T follicular helper cell (primary cell): ENCODE measurements at regions not wholly inside any gene's neighbourhood (a gene's known extent, or its start where the extent isn't known, plus 50 kb on each side); places are given as distances from the start of the nearest gene placed in this dataset.

ENCODE experiments used
- DNase-seq: peaks from one replicate; pipeline ENCODE4 v3.0.0-alpha.2; 2020; ENCODE audit warnings: low read depth

DNA sequence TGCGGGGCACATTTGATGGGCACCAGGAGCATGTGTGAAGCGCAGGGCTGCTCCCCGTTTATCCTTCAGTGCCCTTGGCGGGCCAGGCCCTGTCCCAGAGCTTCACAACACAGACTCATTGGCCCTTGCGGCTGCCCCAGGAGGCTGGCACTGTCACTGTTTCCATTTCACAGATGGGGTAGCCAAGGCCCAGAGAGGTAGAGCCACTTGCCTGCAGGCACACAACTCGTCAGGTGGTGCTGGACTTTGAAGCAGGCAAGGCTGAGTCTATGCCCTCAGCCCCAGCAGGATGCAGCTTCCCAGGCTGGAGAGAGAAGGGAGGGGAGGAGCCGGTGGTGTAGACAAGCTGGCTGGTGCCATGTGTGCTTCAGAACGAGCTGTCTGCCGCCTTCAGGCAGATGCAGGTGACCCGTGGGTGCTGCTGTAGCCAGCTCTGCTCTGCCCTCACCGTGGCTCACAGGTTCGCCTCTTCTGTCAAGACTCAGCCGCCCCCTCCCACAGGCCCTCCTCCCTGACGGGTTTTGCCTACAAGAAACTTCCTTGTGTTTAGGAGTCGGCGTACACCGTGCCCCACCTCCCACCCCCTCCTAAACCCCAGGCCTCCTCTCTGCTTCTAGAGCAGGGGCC lies 232.3 kb upstream of the CIBAR2 start:
- DNase-seq = no peak

DNA sequence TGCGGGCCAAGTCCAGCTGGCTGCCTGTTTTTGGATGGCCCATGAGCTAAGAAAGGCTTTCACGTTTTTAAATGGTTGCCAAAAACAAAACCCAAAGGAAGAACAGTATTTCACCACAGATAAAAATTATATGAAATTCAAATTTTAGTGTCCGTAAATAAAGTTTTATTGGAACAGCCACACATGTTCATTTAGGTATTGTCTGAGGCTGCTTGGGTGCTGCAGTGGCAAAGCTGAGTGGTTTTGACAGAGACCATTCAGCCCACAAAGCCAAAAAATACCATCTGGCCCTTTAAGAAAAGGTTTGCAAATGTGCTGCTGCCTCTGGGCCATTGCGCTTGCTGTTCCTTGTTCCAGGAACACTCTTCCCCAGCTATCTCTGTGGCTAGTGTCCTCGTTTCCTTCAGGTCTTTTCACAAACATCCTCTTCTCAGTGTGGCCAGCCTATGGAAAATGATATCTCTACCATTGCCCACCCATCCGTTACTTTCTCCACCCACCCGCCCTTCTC lies 232.9 kb upstream of the CIBAR2 start:
- no peak for DNase-seq

DNA sequence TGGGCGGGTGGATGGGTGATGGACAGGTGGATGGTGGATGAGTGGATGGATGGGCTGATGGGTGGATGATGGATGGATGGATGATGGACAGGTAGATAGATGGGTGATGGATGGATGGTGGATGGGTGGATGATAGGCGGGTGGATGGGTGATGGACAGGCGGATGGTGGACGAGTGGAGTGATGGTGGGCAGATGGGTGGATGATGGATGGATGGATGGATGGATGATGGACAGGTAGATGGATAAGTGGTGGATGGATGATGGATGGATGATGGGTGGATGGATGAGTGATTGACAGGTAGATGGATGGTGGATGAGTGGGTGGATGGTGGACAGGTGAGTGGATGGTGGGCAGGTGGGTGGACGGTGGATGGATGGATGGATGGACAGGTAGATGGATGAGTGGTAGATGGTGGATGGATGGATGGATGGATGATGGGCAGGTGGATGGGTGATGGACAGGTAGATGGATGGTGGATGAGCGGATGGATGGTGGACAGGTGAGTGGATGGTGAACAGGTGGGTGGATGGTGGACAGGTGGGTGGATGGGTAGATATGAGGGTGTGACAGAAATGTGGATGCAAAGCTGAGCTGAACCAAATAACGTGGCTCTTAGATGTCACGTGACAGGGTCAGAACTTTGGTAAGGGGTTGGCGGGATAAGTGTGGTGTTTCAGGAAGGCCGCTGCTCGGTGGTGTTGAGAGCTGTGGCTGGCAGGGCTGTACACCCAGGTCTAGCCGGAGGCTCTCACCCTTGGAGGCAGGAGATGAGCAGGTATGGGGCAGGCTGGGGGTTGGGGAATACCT lies 234.3 kb upstream of the CIBAR2 start:
- DNase-seq = no peak

DNA sequence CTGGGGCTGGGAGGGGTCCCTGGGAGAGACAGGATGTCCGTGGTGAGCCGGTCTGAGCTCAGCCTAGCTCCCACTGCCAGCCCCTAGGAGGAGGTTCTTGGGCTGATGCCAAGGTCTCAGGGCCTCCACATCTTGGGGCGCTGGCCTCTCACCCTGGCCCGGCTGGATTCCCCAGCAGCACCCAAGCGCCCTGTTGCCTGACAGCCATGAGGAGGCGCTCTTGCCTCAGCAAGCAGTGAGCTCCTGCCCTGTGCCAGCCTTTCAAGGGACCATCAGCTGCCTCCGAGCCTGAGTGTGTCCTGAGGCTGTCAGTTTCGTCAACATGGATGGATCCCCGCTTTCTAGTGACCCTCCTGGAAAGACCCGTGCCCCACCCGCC lies 234.9 kb upstream of the CIBAR2 start:
- DNase-seq = no peak

DNA sequence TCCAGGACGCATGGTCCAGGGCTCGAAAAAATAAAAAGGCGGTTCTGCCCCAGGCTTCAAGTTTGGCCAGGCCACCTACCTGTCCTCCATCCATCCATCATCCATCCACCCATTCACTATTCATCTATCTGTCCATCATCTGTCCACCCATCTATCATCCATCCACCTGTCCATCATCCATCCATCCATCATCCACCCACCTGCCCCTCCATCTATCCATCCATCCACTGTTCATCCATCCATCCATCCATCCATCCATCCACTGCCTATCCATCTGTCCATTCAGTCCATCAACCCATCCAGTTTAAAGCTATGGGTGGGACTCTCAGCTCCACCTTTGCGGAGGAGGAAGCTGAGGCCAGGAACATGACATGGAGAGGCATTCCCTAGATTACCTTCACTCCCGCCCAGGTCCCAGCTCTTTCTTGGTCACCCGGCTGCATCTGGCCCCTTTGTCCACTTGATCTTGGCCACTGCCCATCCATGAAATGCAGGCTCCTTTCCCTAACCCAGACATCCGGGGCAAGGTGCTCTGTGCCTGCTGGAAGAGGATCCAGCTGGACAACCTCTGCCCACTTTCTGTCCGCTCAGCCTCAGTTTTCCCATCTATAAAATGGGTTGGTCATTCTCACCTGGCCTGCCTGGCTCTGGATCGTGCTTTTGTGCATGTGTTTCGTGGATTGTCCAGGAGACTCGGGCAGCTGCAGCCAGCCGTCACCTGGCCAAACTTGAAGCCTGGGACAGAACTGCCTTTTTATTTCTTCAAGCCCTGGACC lies 236.0 kb upstream of the CIBAR2 start:
- DNase-seq = no peak

DNA sequence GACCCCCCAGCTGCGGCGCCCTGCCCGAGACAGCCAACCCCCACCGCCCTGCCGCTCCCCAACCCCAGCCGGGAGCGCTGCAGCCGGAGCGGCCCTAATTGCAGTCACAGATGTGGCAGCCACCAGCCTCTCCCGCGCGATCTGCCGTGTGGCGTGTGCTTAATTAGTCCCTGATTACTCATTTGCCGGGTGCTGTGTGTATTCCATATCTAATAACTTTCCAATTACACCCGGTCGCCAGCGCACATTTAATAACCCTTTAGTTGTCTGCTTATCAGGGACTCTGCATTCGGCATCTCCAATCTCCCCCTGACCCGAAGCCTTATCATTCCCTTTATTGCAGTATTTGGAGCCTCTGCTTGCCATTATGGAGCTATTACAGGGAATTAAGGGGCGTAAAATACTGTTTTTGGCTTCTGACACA lies 236.7 kb upstream of the CIBAR2 start:
- DNase-seq = no peak

DNA sequence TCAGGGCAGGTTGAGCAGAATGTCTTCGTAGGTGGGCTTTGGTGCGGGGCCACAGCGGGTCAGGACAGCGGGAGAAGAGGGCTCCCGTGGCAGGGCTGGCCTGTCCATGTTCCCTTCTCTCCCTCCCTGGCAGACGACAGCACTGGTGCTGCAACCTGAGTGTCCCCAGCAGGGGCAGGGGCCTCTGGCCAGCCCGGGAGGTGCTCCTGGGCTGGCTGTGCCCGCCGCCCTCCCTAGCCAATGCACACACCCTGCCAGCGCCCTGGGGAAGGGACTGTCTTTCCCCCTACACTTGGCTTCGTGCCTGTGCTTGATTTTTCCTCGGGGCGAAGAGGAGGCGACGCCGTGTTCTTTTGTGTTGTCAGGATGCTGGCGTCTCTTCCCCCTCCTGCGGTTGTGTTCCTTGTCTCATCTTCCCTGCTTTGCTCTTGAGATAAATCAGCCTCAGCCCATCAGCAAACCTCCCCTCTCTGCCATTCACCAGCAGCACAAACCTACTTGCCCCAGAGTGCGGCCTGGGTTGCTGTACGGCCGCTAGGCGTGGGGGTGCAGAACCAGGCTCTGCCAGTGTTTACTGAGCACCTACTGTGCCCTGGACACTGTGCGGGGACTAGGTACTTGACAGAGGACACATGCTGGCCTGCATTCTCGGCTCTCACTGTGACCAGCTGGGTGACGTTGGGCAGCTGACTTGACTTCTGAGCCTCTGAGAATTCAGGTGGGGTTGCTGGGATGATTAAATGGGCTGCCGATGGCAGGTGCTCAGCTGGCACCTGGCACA lies 237.3 kb upstream of the CIBAR2 start:
- DNase-seq = no peak

DNA sequence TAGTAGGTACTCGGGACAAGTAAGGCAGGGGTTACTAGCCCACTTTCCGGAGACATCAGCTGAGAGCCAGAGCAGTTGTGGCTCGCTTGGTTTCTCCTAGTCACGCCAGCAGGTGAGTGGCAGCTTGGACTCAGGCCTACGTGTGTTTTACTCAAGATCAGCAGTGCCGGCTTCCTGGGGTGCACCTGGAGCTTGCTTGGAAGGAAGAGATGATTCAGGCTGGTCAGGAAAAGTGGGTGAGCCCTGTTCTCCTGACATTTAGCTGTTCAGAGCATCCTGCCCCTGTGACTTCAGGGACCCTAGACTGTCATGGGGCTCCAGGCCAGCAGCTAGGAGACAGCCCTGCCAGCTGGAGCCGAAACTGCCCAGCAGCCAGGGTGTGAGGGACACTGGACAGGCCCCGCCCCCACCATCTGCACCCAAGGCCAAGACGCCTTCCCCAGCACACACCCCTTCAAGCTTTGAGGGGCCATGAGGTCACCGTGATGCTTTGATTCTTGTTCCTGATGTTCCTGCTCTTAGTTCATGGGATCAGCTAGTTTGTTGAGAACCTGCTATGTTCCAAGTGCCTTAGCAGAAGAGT lies 238.0 kb upstream of the CIBAR2 start:
- no peak for DNase-seq

DNA sequence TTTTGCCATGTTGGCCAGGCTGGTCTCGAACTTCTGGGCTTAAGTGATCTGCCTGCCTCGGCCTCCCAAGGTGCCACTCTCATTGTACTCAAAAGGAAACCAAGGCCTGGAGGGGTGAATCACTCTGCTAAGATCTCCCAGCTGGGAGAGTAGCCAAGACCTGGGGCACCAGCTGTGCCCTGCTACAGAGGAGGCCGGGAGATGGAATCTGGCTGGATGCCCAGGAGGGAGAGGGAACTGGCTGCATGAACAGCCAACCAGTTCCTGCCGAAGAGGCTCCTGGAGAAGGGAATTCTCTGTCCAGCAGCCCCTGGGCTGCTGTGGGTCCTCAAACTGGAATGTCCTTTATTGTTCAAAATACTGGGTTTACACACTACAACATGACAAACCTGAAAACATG lies 238.7 kb upstream of the CIBAR2 start:
- DNase-seq = no peak

DNA sequence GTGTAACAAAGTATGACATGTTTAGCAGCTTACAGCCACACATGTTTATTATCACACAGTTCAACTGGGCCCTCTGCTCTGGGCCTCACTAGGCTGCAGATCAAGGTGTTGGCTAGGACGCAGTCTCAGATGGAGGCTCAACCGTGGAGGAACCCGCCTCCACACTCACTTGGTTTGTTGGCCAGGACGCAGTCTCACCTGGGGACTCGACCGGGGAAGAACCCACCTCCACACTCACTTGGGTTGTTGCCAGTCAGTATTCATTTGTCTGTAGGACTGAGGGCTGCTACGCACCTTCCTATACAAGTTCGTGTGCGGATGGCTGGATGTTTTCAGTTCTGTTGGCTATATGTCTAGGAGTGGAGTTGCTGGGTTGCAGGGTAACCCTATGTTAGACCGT lies 240.7 kb upstream of the CIBAR2 start:
- no peak for DNase-seq

DNA sequence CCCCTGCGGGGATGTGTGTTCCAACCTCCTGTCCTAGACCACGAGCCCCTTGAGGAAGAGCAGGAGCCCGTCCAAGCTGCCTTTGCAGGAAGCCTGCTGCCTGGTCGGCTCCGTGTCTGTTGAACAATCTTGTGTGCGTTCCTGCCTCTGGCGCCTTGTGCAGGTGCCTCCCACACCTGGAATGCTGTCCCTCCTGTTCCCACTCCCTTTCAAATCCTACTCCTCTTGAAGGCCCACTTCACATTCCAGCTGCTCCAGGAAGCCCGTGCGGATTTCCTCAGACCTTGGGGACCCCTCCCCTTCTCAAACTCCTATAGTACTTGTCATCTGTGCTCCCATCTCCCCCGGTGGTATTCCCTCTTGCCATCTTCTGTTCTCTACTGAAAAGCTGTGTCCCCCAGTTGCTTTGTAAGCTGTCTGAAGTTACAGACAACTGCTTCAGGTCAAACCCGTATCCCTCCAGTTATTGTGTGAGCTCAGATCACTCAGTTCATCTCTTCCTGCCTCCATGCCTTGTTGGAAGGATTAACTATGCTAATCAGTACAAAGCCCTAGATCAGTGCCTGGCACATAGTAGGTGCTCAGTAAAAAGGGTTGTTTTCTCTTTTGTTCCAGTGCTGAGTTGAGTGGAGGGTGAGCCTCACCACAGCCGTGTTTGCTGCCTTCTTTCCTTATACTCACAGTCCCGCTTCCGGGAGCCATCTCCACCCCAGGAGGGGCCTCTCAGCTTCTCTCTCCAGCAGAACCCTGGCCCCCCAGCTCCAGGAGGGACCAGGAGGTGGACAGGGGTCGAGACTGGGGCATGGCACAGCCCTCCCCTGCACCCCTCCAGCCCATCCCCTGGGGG lies 241.8 kb upstream of the CIBAR2 start:
- DNase-seq = no peak

DNA sequence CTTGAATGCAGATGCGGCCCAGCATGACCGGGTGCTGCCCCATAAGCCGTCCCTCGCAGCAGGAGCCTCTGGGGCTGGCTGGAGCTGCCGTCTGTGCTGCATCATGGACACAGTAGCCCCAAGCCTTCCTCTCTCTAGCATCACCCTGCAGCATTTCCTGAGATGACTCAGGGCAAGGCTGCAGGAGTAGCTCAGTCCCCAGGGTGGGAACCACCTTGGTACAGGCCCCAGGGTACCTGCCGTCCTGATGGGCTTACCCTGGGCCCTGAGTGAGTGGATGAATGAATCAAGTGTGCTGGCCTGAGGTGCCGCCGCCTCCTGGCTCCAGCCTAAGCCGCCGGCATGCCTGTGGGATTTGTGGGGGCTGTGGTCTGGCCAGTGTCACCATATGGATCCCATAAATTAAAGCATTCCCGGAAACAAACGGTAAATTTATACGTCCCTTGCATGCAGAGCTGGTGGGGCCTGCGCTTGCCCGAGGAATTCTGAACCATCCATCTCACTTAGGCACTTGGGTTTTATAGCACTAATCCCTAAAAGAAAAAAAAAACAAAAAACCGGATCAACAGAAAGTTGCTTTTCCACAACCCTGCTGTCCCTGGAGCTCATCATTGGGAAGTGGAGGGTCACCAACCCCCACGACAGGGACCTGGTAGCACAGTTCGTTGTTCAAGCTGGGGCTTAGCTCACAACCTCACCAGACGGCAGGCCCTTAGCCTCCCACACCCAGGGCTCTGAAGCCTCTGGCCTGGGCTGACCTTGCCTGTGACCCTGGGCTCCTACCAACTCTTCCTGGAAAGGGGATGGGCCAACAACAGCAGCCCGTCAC lies 242.6 kb upstream of the CIBAR2 start:
- no peak for DNase-seq

DNA sequence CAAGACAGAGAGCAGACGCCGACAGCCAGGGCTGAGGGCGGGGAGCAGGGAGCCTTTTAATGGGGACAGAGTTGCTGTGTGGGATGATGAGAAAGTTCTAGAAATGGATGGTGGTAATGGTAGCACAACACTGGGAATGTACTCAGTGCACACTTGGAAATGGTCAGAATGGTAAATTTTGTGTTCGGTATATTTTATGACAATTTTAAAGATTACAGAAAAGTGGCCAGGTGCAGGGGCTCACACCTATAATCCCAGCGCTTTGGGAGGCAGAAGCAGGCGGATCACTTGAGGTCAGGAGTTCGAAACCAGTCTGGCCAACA lies 243.2 kb upstream of the CIBAR2 start:
- no peak for DNase-seq

DNA sequence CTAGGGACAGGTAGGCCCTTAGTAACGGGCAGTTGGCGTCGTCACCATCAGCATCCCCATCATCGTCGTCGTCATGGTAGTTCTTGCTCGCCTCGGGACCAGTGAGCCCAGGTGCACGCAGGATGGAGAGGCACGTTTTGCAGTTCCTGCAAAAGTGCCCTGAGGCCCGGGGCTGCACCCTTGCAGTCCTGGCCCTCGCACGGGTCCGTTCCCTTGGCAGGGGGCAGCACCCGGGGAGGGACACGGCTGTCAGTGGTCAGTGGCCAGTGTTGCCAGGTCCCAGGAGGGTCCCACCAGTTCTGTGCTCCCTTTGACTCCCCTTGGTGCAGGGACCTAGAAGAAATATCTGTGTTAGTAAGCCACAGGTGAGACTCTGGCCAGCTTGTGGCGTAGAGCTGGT lies 243.9 kb upstream of the CIBAR2 start:
- no peak for DNase-seq

DNA sequence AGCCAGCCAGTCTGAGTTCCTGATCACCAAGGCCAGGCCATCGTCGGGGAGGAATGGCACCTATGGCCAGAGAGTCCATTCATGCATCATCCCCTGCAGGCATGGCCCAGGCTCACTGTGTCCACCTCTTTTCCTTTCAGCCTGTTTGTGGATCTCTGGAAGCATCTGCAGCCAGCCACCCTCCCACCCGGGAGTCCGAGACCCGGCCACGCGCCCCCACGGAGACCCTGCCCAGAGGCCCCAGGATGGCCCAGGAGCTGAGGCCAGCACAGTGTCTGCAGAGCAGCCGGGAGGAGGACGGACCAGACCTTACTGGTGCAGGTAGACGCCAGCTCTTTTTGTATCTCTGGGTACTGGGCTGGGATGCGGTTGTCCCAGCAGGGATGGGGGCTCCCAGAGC lies 245.1 kb upstream of the CIBAR2 start:
- no peak for DNase-seq

DNA sequence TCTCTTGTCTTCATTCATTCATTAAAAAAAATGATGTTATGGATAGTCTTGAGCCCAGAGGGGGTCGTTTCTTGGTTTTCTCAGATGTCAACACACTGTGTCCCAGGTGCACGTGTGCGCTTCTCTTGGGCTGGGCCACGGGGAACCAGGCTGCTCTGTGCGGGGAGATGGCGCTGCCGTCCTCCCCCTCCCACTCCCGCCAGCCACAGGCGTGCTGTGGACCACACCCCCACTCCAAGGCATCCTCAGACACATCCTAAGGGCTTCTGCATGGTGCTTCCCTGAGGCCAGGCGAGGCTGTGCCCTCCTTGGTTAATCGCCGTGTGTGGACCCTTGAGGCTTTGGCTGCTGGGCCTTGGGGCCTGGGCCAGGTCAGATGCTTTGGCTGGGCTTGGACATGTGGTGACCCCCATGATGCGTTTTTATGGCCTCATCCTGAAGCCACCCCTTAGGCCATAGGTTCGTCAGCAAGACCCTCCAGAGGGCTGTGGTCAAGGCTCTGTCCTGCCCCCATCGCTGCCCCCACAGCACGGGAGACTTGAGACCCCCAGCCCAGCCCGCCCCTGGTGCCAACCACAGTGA lies 245.7 kb upstream of the CIBAR2 start:
- no peak for DNase-seq

DNA sequence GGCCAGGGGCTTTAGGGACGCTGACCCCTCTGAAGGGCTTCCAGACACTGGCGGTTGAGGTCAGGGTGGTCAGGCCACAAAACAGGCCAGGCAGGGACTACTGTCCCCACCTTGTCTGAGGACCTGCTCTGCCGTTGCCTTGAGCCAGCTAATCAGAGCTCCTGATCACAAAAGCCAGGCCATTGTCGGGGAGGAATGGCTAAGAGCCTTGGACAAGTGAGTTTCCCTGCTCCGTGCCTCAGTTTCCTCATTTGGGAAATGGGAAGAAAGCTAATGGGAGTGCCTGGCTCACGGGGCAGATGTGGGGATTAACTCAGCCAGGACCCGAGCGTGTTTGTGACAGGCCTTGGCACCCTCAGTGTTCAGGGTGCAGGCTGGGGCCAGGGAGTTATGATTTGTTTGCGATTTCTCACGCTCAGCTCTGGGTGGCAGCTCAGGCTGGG lies 246.5 kb upstream of the CIBAR2 start:
- DNase-seq = no peak

DNA sequence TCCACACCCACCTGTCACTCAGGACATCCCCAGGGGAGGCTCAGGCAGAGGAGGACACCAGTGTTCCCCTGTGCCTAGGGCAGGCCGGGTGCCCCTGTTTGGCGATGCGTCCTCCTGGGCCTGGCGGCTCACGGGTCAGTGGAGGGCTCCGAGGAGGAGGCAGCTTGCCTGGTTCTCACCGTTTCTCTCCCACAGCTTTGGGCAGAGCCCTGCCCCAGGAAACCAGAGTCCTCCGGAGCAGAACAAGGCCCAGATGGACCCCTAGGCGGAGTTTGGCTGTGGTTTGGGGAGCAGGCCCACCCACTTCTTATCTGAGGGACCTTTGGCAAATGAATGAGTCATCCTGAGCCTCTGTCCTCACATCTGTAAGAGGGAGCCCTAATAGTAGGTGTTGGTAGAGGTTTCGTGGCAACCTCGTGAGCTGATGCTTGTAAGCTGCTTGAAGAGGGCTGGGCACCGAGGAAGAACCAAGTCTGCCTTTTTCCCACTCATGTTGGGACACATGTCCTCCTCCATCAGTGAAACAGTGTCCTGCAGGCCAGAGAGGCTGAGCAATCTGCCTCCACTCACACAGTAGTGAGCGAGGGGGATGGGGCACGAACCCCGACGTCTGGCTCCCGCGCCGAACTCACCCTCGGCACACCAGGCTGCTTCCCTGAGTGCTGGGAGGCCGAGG lies 247.0 kb upstream of the CIBAR2 start:
- no peak for DNase-seq
